Stimulated activated CD4-positive, alpha-beta T cell treated with anti-CD3 and anti-CD28 coated beads, TNF-alpha, amount 100 ng/mL, for 1 hour (primary cell): ENCODE measurements at regions not wholly inside any gene's neighbourhood (a gene's known extent, or its start where the extent isn't known, plus 50 kb on each side); places are given as distances from the start of the nearest gene placed in this dataset.

Source experiments
- DNase-seq, 3 donors: peaks; one replicate each; pipeline ENCODE4 v3.0.0-alpha.2; 2020; ENCODE audit warnings: low read depth in 3 of 3, low spot score in 1 of 3

- DNase-seq: no peak
These were observed 700.2 kb downstream of the EPHA4 start for GRCh38 chr2:220871909-220872308.

- no peak for DNase-seq
These were observed 695.9 kb downstream of the EPHA4 start for GRCh38 chr2:220876080-220876824.

- DNase-seq: no peak
These were observed 694.6 kb downstream of the EPHA4 start for GRCh38 chr2:220877491-220877890.

- DNase-seq: no peak
These were observed 694.2 kb downstream of the EPHA4 start for GRCh38 chr2:220877897-220878296.

GRCh38 chr2:220880623-220881596 lies 691.2 kb downstream of the EPHA4 start:
- no peak for DNase-seq

- DNase-seq: no peak
These were observed 689.6 kb downstream of the EPHA4 start for GRCh38 chr2:220882507-220882906.

- no peak for DNase-seq
These were observed 686.5 kb downstream of the EPHA4 start for GRCh38 chr2:220885593-220885992.

- DNase-seq: no peak
These were observed 684.7 kb downstream of the EPHA4 start for GRCh38 chr2:220887271-220887870.

- DNase-seq: no peak
These were observed 684.2 kb downstream of the EPHA4 start for GRCh38 chr2:220887876-220888275.

GRCh38 chr2:220890931-220891330 lies 681.2 kb downstream of the EPHA4 start:
- DNase-seq: no peak

- DNase-seq: no peak
These were observed 680.7 kb downstream of the EPHA4 start for GRCh38 chr2:220891405-220891804.

- no peak for DNase-seq
These were observed 680.0 kb downstream of the EPHA4 start for GRCh38 chr2:220892018-220892634.

- DNase-seq: no peak
These were observed 678.7 kb downstream of the EPHA4 start for GRCh38 chr2:220893411-220893810.

- DNase-seq: no peak
These were observed 678.0 kb downstream of the EPHA4 start for GRCh38 chr2:220894069-220894468.

- DNase-seq: no peak
These were observed 672.6 kb downstream of the EPHA4 start for GRCh38 chr2:220899492-220899891.

- DNase-seq: no peak
These were observed 668.1 kb downstream of the EPHA4 start for GRCh38 chr2:220904015-220904414.

GRCh38 chr2:220913384-220913783 lies 658.7 kb downstream of the EPHA4 start:
- DNase-seq: no peak

GRCh38 chr2:220915092-220915623 lies 656.9 kb downstream of the EPHA4 start:
- no peak for DNase-seq

GRCh38 chr2:220916931-220917330 lies 655.2 kb downstream of the EPHA4 start:
- DNase-seq: no peak

- no peak for DNase-seq
These were observed 641.6 kb downstream of the EPHA4 start for GRCh38 chr2:220930271-220931076.
